Transverse colon (tissue), 3 donors: ENCODE measurements at regions not wholly inside any gene's neighbourhood (a gene's known extent, or its start where the extent isn't known, plus 50 kb on each side); places are given as distances from the start of the nearest gene placed in this dataset.

Experiments used
- POLR2A ChIP-seq: fragments of 450-650 bp; IDR thresholded peaks from one replicate; pipeline ENCODE4 v1.6.1; 2016; ENCODE audit warnings: antibody characterized with exemption, mild to moderate bottlenecking, moderate library complexity
- TF ChIP-seq, protein P1 (sequence below), 5 experiments: fragments of 200-600 bp in 3 of 5; fragments of 450-650 bp in 2 of 5; sonication (generic) in 3 of 5; IDR thresholded peaks; 1 replicate in 2 of 5; 2 replicates in 3 of 5; pipeline ENCODE4 v1.5.1; 2016 to 2017; ENCODE audit warnings: antibody characterized with exemption in 5 of 5, inconsistent platforms in 3 of 5, mild to moderate bottlenecking in 2 of 5, moderate library complexity in 1 of 5

GRCh38 chr7:84813376-84813775 lies 373.5 kb downstream of the SEMA3D start:
- TF ChIP-seq, protein P1, sequence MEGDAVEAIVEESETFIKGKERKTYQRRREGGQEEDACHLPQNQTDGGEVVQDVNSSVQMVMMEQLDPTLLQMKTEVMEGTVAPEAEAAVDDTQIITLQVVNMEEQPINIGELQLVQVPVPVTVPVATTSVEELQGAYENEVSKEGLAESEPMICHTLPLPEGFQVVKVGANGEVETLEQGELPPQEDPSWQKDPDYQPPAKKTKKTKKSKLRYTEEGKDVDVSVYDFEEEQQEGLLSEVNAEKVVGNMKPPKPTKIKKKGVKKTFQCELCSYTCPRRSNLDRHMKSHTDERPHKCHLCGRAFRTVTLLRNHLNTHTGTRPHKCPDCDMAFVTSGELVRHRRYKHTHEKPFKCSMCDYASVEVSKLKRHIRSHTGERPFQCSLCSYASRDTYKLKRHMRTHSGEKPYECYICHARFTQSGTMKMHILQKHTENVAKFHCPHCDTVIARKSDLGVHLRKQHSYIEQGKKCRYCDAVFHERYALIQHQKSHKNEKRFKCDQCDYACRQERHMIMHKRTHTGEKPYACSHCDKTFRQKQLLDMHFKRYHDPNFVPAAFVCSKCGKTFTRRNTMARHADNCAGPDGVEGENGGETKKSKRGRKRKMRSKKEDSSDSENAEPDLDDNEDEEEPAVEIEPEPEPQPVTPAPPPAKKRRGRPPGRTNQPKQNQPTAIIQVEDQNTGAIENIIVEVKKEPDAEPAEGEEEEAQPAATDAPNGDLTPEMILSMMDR (IDR thresholded peaks at IDR 0.05), result no peak
- no peak for TF ChIP-seq POLR2A
